ENCODE measurements at regions not wholly inside any gene's neighbourhood (a gene's known extent, or its start where the extent isn't known, plus 50 kb on each side); places are given as distances from the start of the nearest gene placed in this dataset.

DNA sequence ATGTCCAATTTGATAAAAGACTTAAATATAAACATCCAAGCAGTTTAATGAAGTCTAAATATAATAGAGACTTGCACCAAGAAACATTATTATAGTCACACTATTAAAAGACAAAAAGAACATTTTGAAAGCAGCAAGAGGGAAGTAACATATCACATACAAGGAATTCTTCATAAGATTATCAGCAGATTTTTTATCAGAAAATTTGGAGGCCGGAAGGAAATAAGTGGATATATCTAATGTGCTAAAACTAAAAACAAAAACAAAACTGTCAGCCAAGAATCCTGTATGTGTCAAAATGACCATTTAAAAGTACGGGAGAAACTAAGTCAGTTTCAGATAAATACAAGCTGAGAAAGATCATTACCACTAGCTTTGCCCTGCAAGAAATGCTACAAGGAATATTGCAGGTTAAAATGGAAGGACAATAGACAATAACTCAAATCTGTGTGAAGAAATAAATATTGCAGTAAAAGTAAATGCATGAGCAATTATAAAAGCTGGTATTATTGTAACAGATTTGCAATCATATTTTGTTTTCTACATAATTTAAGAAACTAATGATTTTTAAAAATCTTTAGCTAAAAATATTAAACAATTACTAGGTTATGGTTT, 1665.9 kb upstream of the PCDH20 start:
- no peaks in the 10 kb centered on the region for H3K27me3 ChIP-seq (ENCODE audit: insufficient read depth)
- H3K27ac ChIP-seq (ENCODE audit: low read depth) = no peak overlapping the region
- no peaks in the 10 kb centered on the region for H3K27me3 Mint-ChIP-seq (ENCODE audit: insufficient read depth, low read depth, poor library complexity)
- no peak for ATAC-seq
- no peak overlapping the region for H2AFZ ChIP-seq
- no peak overlapping the region for H3K4me2 ChIP-seq
- H3K36me3 Mint-ChIP-seq (ENCODE audit: low read depth) = peaks cover 5% of the 10 kb centered on the region; the same call in 2 of the 3 replicates
- no peak for DNase-seq (ENCODE audit: low spot score)
- peaks cover 11% of the 10 kb centered on the region for H3K9me3 Mint-ChIP-seq
- no peak overlapping the region for H3K27ac Mint-ChIP-seq
- H3K4me1 ChIP-seq (ENCODE audit: insufficient read depth) = no peaks in the 10 kb centered on the region
- H3F3A ChIP-seq (replicated peaks; ENCODE audit: low read depth) = no peaks in the 10 kb centered on the region
- H4K20me1 ChIP-seq (replicated peaks; ENCODE audit: insufficient read depth) = no peaks in the 10 kb centered on the region
- H3K4me3 ChIP-seq = no peak overlapping the region
- H3K79me2 ChIP-seq (replicated peaks; ENCODE audit: insufficient read depth) = no peaks in the 10 kb centered on the region
- no peaks in the 10 kb centered on the region for H3K9me2 ChIP-seq (ENCODE audit: insufficient read depth)
- no peak overlapping the region for H3K4me3 Mint-ChIP-seq
- TF ChIP-seq ZNF114 (CRISPR knock-in tag; IDR thresholded peaks at IDR 0.05) = no peak
- TF ChIP-seq JUNB (IDR thresholded peaks at IDR 0.05; ENCODE audit: unreplicated experiment) = no peak
- TF ChIP-seq EZH2phosphoT487 (IDR thresholded peaks at IDR 0.05; ENCODE audit: unreplicated experiment) = no peak
- no peak for TF ChIP-seq POLR2AphosphoS5 (IDR thresholded peaks at IDR 0.05; ENCODE audit: low read depth)
- TF ChIP-seq, protein P1, sequence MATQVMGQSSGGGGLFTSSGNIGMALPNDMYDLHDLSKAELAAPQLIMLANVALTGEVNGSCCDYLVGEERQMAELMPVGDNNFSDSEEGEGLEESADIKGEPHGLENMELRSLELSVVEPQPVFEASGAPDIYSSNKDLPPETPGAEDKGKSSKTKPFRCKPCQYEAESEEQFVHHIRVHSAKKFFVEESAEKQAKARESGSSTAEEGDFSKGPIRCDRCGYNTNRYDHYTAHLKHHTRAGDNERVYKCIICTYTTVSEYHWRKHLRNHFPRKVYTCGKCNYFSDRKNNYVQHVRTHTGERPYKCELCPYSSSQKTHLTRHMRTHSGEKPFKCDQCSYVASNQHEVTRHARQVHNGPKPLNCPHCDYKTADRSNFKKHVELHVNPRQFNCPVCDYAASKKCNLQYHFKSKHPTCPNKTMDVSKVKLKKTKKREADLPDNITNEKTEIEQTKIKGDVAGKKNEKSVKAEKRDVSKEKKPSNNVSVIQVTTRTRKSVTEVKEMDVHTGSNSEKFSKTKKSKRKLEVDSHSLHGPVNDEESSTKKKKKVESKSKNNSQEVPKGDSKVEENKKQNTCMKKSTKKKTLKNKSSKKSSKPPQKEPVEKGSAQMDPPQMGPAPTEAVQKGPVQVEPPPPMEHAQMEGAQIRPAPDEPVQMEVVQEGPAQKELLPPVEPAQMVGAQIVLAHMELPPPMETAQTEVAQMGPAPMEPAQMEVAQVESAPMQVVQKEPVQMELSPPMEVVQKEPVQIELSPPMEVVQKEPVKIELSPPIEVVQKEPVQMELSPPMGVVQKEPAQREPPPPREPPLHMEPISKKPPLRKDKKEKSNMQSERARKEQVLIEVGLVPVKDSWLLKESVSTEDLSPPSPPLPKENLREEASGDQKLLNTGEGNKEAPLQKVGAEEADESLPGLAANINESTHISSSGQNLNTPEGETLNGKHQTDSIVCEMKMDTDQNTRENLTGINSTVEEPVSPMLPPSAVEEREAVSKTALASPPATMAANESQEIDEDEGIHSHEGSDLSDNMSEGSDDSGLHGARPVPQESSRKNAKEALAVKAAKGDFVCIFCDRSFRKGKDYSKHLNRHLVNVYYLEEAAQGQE (IDR thresholded peaks at IDR 0.05; ENCODE audit: unreplicated experiment) = no peak
- no peak for TF ChIP-seq EZH2 (IDR thresholded peaks at IDR 0.05; ENCODE audit: low read depth, unreplicated experiment)
- peaks cover 3% of the 10 kb centered on the region; the same call in 1 of the 3 replicates for H3K4me1 Mint-ChIP-seq
- peaks cover 3% of the 10 kb centered on the region; the same call in 1 of the 2 replicates for H3K36me3 ChIP-seq (ENCODE audit: insufficient read depth)

DNA sequence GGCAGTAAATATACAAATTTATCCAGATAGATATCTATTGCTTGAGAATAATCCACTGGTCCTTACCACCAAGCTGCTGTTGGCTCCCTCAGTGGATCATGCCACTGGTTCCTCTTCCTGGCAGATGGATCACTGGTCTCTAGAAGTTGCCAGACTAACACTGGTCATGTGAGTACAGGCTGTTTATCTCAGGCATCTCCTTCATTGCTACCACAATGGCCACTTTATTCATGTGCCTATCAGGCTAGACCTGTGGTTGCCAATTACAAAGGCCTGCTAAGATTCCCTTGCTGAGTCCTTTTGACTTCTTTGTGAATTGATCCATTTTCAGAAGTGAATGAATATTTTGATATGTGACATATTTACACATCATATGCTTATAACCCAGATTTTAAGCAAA, 1659.5 kb upstream of the PCDH20 start:
- DNase-seq (ENCODE audit: low spot score) (no peak), ATAC-seq (no peak)
- Mint-ChIP-seq H3K4me1 (no peaks in the 10 kb centered on the region), H3K36me3 (ENCODE audit: low read depth) (no peaks in the 10 kb centered on the region; the same call in 2 of the 3 replicates), H3K9me3 (peaks cover 5% of the 10 kb centered on the region; the same call in 2 of the 3 replicates), H3K4me3 (no peak overlapping the region), H3K27me3 (ENCODE audit: insufficient read depth, low read depth, poor library complexity) (no peaks in the 10 kb centered on the region), H3K27ac (no peak overlapping the region)
- no peak overlapping the region for H3K4me2 ChIP-seq
- no peaks in the 10 kb centered on the region for H3F3A ChIP-seq (replicated peaks; ENCODE audit: low read depth)
- no peaks in the 10 kb centered on the region for H3K79me2 ChIP-seq (replicated peaks; ENCODE audit: insufficient read depth)
- no peak overlapping the region for H3K4me3 ChIP-seq
- no peaks in the 10 kb centered on the region for H3K36me3 ChIP-seq (ENCODE audit: insufficient read depth)
- H3K27me3 ChIP-seq (ENCODE audit: insufficient read depth) = no peaks in the 10 kb centered on the region
- H3K4me1 ChIP-seq (ENCODE audit: insufficient read depth) = no peaks in the 10 kb centered on the region
- H3K27ac ChIP-seq (ENCODE audit: low read depth) = no peak overlapping the region
- H4K20me1 ChIP-seq (replicated peaks; ENCODE audit: insufficient read depth) = no peaks in the 10 kb centered on the region
- no peak overlapping the region for H2AFZ ChIP-seq
- H3K9me2 ChIP-seq (ENCODE audit: insufficient read depth) = no peaks in the 10 kb centered on the region
- no peak for TF ChIP-seq EZH2 (IDR thresholded peaks at IDR 0.05; ENCODE audit: low read depth, unreplicated experiment)
- no peak for TF ChIP-seq POLR2AphosphoS5 (IDR thresholded peaks at IDR 0.05; ENCODE audit: low read depth)
- TF ChIP-seq, protein P2, sequence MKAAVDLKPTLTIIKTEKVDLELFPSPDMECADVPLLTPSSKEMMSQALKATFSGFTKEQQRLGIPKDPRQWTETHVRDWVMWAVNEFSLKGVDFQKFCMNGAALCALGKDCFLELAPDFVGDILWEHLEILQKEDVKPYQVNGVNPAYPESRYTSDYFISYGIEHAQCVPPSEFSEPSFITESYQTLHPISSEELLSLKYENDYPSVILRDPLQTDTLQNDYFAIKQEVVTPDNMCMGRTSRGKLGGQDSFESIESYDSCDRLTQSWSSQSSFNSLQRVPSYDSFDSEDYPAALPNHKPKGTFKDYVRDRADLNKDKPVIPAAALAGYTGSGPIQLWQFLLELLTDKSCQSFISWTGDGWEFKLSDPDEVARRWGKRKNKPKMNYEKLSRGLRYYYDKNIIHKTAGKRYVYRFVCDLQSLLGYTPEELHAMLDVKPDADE (IDR thresholded peaks at IDR 0.05) = no peak
- TF ChIP-seq, protein P3, sequence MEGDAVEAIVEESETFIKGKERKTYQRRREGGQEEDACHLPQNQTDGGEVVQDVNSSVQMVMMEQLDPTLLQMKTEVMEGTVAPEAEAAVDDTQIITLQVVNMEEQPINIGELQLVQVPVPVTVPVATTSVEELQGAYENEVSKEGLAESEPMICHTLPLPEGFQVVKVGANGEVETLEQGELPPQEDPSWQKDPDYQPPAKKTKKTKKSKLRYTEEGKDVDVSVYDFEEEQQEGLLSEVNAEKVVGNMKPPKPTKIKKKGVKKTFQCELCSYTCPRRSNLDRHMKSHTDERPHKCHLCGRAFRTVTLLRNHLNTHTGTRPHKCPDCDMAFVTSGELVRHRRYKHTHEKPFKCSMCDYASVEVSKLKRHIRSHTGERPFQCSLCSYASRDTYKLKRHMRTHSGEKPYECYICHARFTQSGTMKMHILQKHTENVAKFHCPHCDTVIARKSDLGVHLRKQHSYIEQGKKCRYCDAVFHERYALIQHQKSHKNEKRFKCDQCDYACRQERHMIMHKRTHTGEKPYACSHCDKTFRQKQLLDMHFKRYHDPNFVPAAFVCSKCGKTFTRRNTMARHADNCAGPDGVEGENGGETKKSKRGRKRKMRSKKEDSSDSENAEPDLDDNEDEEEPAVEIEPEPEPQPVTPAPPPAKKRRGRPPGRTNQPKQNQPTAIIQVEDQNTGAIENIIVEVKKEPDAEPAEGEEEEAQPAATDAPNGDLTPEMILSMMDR (conservative IDR thresholded peaks at IDR 0.05; ENCODE audit: low read depth in 2 of 2) = no peak
- TF ChIP-seq, protein P1 (IDR thresholded peaks at IDR 0.05; ENCODE audit: unreplicated experiment) = no peak
- no peak for TF ChIP-seq EZH2phosphoT487 (IDR thresholded peaks at IDR 0.05; ENCODE audit: unreplicated experiment)
- no peak for TF ChIP-seq JUNB (IDR thresholded peaks at IDR 0.05; ENCODE audit: unreplicated experiment)
- TF ChIP-seq STAT1 (IDR thresholded peaks at IDR 0.05; ENCODE audit: unreplicated experiment) = no peak
- no peak for TF ChIP-seq ZNF114 (CRISPR knock-in tag; IDR thresholded peaks at IDR 0.05)
- no peak for TF ChIP-seq CREB1 (CRISPR knock-in tag; IDR thresholded peaks at IDR 0.05; ENCODE audit: low read depth)
- TF ChIP-seq ZNF331 (CRISPR knock-in tag; IDR thresholded peaks at IDR 0.05; ENCODE audit: low read depth) = no peak

All from GM23338 (cell line).